Natural killer cell (primary cell): ENCODE measurements at regions not wholly inside any gene's neighbourhood (a gene's known extent, or its start where the extent isn't known, plus 50 kb on each side); places are given as distances from the start of the nearest gene placed in this dataset.

Source experiments
- ATAC-seq, 3 donors: fragments of 150-1000 bp in 2 of 3; fragments of 200-7000 bp in 1 of 3; cut with Tn5 transposase; 1 replicate in 1 of 3; 2 replicates in 2 of 3; pipeline ENCODE4 v1.10.0; 2021; ENCODE audit warnings: mild to moderate bottlenecking in 2 of 3, moderate library complexity in 2 of 3
- DNase-seq, 2 donors: peaks; one replicate each; pipeline versions ENCODE4 v3.0.0 to v3.0.0-alpha.2; 2013 to 2021; ENCODE audit warnings: mixed read lengths in 1 of 2
- H3K27ac ChIP-seq: one replicate; pipeline ENCODE4 v1.5.1; 2013; ENCODE audit warnings: mild to moderate bottlenecking, low read length
- H3K27me3 ChIP-seq: one replicate; pipeline ENCODE4 v1.6.1; 2013; ENCODE audit warnings: low read length; ENCODE audit not compliant: control insufficient read depth, insufficient read depth
- H3K36me3 ChIP-seq: one replicate; pipeline ENCODE4 v1.6.1; 2013; ENCODE audit warnings: low read length; ENCODE audit not compliant: control insufficient read depth, insufficient read depth
- H3K4me1 ChIP-seq: one replicate; pipeline ENCODE4 v1.6.1; 2013; ENCODE audit warnings: low read length; ENCODE audit not compliant: control insufficient read depth, insufficient read depth
- H3K4me3 ChIP-seq: one replicate; pipeline ENCODE4 v1.5.1; 2013; ENCODE audit warnings: low read length
- H3K9me3 ChIP-seq: one replicate; pipeline ENCODE4 v1.6.1; 2013; ENCODE audit warnings: low read length; ENCODE audit not compliant: control insufficient read depth, insufficient read depth
- H3K27ac Mint-ChIP-seq, 2 donors: one replicate each; pipeline ENCODE4 v1.8.0; 2022; ENCODE audit warnings: mild to moderate bottlenecking in 2 of 2, mixed read lengths in 2 of 2, moderate library complexity in 1 of 2
- H3K27me3 Mint-ChIP-seq, 2 donors: one replicate each; pipeline ENCODE4 v1.8.0; 2022; ENCODE audit warnings: low read depth in 2 of 2, mixed read lengths in 2 of 2
- H3K36me3 Mint-ChIP-seq: one replicate; pipeline ENCODE4 v1.8.0; 2022; ENCODE audit warnings: mixed read lengths
- H3K4me1 Mint-ChIP-seq, 2 donors: one replicate each; pipeline ENCODE4 v1.8.0; 2022; ENCODE audit warnings: mixed read lengths in 2 of 2
- H3K4me3 Mint-ChIP-seq: one replicate; pipeline ENCODE4 v1.8.0; 2022; ENCODE audit warnings: mild to moderate bottlenecking, moderate library complexity, mixed read lengths
- H3K9me3 Mint-ChIP-seq, 2 donors: one replicate each; pipeline ENCODE4 v1.8.0; 2022; ENCODE audit warnings: mixed read lengths in 2 of 2
- CTCF ChIP-seq: fragments of 200-600 bp; IDR thresholded peaks from one replicate; pipeline ENCODE4 v1.8.0; 2022; ENCODE audit warnings: antibody characterized with exemption
- WGBS: methylation state at CpG from one replicate; pipeline ENCODE4 v1.1.7; 2013; ENCODE audit warnings: missing lambda C conversion rate; ENCODE audit not compliant: insufficient coverage; 5-methylcytosine and 5-hydroxymethylcytosine counted together
- intact Hi-C: fragments of 100-400 bp; cut with micrococcal nuclease; formaldehyde crosslinking; loops from one replicate; pipeline ENCODE4 v1.14.2; 2022

- intact Hi-C loops, result no loop called here
- H3K27ac Mint-ChIP-seq, result no peak overlapping the region
- TF ChIP-seq CTCF, result no peak
Measured at GRCh38 chr6:153927867-153928266, 111.2 kb upstream of the OPRM1 start.

DNA sequence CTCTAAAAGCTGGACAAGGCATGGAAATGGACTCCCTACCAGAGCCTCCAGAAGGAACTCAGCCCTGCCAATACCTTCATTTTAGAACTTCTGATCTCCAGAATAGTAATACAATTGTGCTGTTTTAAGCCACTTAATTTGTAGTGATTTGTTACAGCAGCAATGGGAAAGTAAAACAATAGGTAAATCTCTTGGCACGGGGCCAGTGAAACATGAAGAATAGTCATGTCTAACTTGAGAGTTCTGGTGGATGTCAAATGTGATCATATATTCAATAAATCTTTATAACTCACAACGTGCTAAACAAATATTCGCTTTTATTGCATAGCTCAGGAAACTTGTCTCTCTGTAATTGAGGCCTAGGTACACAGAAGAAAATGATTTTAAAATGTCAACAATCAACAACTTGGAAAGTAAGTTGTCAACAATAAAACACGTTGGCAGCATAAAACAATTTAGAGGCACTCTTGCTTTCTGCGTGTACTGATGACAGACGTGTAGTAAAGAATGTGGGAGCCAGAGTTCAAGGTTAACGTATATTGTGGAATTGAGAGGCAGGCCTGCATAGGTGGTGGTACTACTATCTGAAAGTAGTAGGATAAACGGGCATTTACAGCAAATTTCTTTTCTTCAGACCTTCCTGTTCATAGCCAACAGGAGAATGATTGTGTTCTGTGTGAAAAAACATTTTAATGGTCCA, 140.5 kb upstream of the OPRM1 start:
- Histone ChIP-seq H3K4me3 (no peak overlapping the region), H3K36me3 (no peaks in the 10 kb centered on the region), H3K4me1 (no peaks in the 10 kb centered on the region), H3K27me3 (no peaks in the 10 kb centered on the region), H3K9me3 (peaks cover 4% of the 10 kb centered on the region), H3K27ac (no peak overlapping the region)
- ATAC-seq (no peak), DNase-seq (no peak)
- WGBS, result 80% methylated on average over 7 of the region's 8 CpGs
- TF ChIP-seq CTCF, result no peak
- H3K27ac Mint-ChIP-seq, result no peak overlapping the region
- no peaks in the 10 kb centered on the region for H3K27me3 Mint-ChIP-seq
- no peaks in the 10 kb centered on the region for H3K4me1 Mint-ChIP-seq
- intact Hi-C loops, result no loop called here
- H3K4me3 Mint-ChIP-seq, result no peak overlapping the region
- H3K36me3 Mint-ChIP-seq, result no peaks in the 10 kb centered on the region
- peaks cover 6 to 19% of the 10 kb centered on the region in 2 donors for H3K9me3 Mint-ChIP-seq

More at GRCh38 chr6:153927867-153928266, 111.2 kb upstream of the OPRM1 start:
- no CpG with 5 or more reads among the region's 1 CpG for WGBS
- ATAC-seq (no peak), DNase-seq (no peak)
- Histone ChIP-seq H3K27ac (no peak overlapping the region), H3K9me3 (no peaks in the 10 kb centered on the region), H3K36me3 (no peaks in the 10 kb centered on the region), H3K4me1 (no peaks in the 10 kb centered on the region), H3K27me3 (no peaks in the 10 kb centered on the region), H3K4me3 (no peak overlapping the region)
- Mint-ChIP-seq H3K4me1 (no peaks in the 10 kb centered on the region), H3K4me3 (no peak overlapping the region), H3K9me3 (peaks cover 3 to 8% of the 10 kb centered on the region in 2 donors), H3K27me3 (no peaks in the 10 kb centered on the region), H3K36me3 (no peaks in the 10 kb centered on the region)

DNA sequence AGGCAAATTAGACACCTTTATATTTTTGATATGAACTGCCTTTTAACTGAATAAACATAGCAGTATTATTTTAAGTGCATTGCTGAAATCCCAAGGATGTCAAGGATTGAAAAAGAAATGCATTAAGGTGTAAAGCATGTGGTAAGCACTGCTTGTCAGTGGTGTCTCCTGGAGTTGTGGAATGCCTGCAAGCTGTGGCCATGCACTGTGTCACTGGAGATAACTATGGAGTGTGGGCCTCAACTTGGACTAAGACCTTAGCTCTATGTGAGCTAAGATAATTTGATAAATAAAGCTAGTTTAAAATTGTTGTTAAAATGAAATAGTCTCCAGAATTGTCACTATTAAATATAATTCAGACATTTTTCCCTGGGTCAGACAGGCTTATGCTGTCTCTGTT, 156.6 kb upstream of the OPRM1 start:
- Histone ChIP-seq H3K36me3 (no peaks in the 10 kb centered on the region), H3K4me1 (no peaks in the 10 kb centered on the region), H3K4me3 (no peak overlapping the region), H3K9me3 (no peaks in the 10 kb centered on the region), H3K27ac (no peak overlapping the region), H3K27me3 (no peaks in the 10 kb centered on the region)
- ATAC-seq (no peak), DNase-seq (no peak)
- TF ChIP-seq CTCF, result no peak
- no peaks in the 10 kb centered on the region for H3K4me1 Mint-ChIP-seq
- intact Hi-C loops, result no loop called here
- no peaks in the 10 kb centered on the region for H3K36me3 Mint-ChIP-seq
- no peaks in the 10 kb centered on the region for H3K27me3 Mint-ChIP-seq
- H3K4me3 Mint-ChIP-seq, result no peak overlapping the region
- no peak overlapping the region for H3K27ac Mint-ChIP-seq
- peaks cover 10 to 16% of the 10 kb centered on the region in 2 donors for H3K9me3 Mint-ChIP-seq

DNA sequence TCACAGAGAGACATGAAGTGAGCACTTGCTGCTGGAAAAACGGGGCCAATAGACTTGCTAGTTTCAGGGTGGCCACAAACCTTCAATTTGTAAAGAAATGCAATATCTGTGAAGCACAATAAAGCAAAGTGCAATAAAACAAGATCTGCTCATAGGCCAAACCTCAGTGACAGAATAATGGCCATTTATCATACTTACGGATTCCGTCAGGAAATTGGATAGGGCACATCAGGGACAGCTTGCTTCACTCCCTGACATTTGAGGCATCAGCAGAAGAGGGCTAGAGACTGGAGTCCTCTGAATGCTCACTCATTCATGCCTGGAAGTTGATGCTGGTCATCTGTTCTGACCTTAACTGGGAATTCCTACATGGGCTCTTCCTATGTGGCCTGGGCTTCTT, 165.5 kb upstream of the OPRM1 start:
- no peaks in the 10 kb centered on the region for H3K4me1 Mint-ChIP-seq
- H3K4me3 ChIP-seq, result no peak overlapping the region
- DNase-seq (no peak), ATAC-seq (no peak)
- no peaks in the 10 kb centered on the region for H3K36me3 Mint-ChIP-seq
- H3K9me3 ChIP-seq, result no peaks in the 10 kb centered on the region
- H3K27ac ChIP-seq, result no peak overlapping the region
- H3K4me1 ChIP-seq, result no peaks in the 10 kb centered on the region
- TF ChIP-seq CTCF, result no peak
- intact Hi-C loops, result no loop called here
- H3K9me3 Mint-ChIP-seq, result peaks cover 2 to 11% of the 10 kb centered on the region in 2 donors
- H3K27me3 Mint-ChIP-seq, result no peaks in the 10 kb centered on the region
- H3K36me3 ChIP-seq, result no peaks in the 10 kb centered on the region
- H3K27me3 ChIP-seq, result no peaks in the 10 kb centered on the region
- no peak overlapping the region for H3K4me3 Mint-ChIP-seq
- H3K27ac Mint-ChIP-seq, result no peak overlapping the region
- WGBS, result 89% methylated on average over 3 of the region's 3 CpGs
